Mesothelial cell of epicardium (in vitro differentiated cells): ENCODE measurements at regions not wholly inside any gene's neighbourhood (a gene's known extent, or its start where the extent isn't known, plus 50 kb on each side); places are given as distances from the start of the nearest gene placed in this dataset.

Source experiments
- DNase-seq, 2 experiments: peaks; one replicate each; pipeline ENCODE4 v3.0.0; 2021; ENCODE audit warnings: low spot score in 2 of 2; ENCODE audit not compliant: unreplicated experiment in 2 of 2
- H3K27ac Mint-ChIP-seq: 2 replicates; pipeline ENCODE4 v1.8.0; 2021; ENCODE audit warnings: mixed read lengths
- H3K27me3 Mint-ChIP-seq: 2 replicates; pipeline ENCODE4 v1.8.0; 2021; ENCODE audit warnings: low read depth, mixed read lengths
- H3K36me3 Mint-ChIP-seq: 2 replicates; pipeline ENCODE4 v1.8.0; 2021; ENCODE audit warnings: mixed read lengths
- H3K4me1 Mint-ChIP-seq: 2 replicates; pipeline ENCODE4 v1.8.0; 2021; ENCODE audit warnings: mixed read lengths
- H3K4me3 Mint-ChIP-seq: 2 replicates; pipeline ENCODE4 v1.8.0; 2021; ENCODE audit warnings: mild to moderate bottlenecking, moderate library complexity, mixed read lengths
- H3K9me3 Mint-ChIP-seq: 2 replicates; pipeline ENCODE4 v1.8.0; 2021; ENCODE audit warnings: mixed read lengths
- CTCF ChIP-seq: fragments of 200-600 bp; sonication (generic); IDR thresholded peaks from one replicate; pipeline ENCODE4 v1.5.0; 2021; ENCODE audit warnings: antibody characterized with exemption; ENCODE audit not compliant: unreplicated experiment

- H3K27ac Mint-ChIP-seq = no peak overlapping the region
- H3K36me3 Mint-ChIP-seq = no peaks in the 10 kb centered on the region
- H3K27me3 Mint-ChIP-seq = peaks cover 35% of the 10 kb centered on the region
Observed at GRCh38 chr14:97420211-97420610, 623.0 kb downstream of the VRK1 start.

GRCh38 chr14:97426776-97427175 is 629.6 kb downstream of the VRK1 start:
- no peaks in the 10 kb centered on the region for H3K9me3 Mint-ChIP-seq

More at GRCh38 chr14:97420211-97420610, 623.0 kb downstream of the VRK1 start:
- no peaks in the 10 kb centered on the region for H3K9me3 Mint-ChIP-seq
- no peak overlapping the region for H3K4me3 Mint-ChIP-seq
- no peak for DNase-seq
- no peaks in the 10 kb centered on the region for H3K4me1 Mint-ChIP-seq
- TF ChIP-seq CTCF = no peak

DNA sequence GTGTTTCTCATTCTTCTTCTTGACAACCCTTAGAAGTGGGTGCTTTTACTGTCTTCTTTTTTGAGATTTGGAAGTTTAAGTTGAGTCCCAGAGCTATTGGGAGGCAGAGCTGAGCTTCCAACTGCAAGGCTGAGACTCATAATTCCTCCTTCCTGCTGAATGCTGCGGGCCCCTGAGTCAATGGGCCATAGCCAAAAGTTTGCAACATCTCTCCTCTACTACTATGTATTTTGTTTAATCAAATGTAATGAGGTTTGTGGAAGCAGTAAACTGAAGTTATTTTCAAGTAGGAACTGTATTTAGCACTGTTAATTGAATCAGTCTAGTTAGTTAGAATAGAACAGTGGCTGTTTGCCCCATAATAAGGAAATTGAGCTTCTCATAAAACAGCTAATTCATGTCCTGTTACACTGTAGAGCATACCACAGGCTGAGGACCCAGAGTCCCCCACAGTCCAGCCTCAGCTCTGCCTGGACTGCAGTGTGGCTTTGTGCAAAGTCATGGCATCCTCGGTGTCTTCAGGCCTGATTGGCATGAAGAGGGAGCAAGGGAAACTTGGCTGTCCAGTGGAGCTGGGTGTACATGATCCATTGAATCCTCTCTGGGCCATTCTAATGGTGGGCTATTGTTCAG is 631.7 kb downstream of the VRK1 start:
- Mint-ChIP-seq H3K4me3 (no peak overlapping the region), H3K36me3 (no peaks in the 10 kb centered on the region), H3K9me3 (no peaks in the 10 kb centered on the region), H3K27ac (no peak overlapping the region), H3K4me1 (no peaks in the 10 kb centered on the region), H3K27me3 (peaks cover 25% of the 10 kb centered on the region)
- DNase-seq = no peak
- TF ChIP-seq CTCF = no peak

More at GRCh38 chr14:97426776-97427175, 629.6 kb downstream of the VRK1 start:
- Mint-ChIP-seq H3K27ac (no peak overlapping the region), H3K36me3 (no peaks in the 10 kb centered on the region), H3K27me3 (peaks cover 25% of the 10 kb centered on the region), H3K4me1 (no peaks in the 10 kb centered on the region), H3K4me3 (no peak overlapping the region)
- TF ChIP-seq CTCF = no peak
- DNase-seq = no peak

GRCh38 chr14:97432586-97432985 is 635.4 kb downstream of the VRK1 start:
- H3K27me3 Mint-ChIP-seq = peaks cover 30% of the 10 kb centered on the region
- H3K36me3 Mint-ChIP-seq = no peaks in the 10 kb centered on the region
- H3K4me1 Mint-ChIP-seq = no peaks in the 10 kb centered on the region
- H3K4me3 Mint-ChIP-seq = no peak overlapping the region
- DNase-seq = no peak
- peaks cover 3% of the 10 kb centered on the region for H3K9me3 Mint-ChIP-seq
- TF ChIP-seq CTCF = no peak
- H3K27ac Mint-ChIP-seq = no peak overlapping the region

DNA sequence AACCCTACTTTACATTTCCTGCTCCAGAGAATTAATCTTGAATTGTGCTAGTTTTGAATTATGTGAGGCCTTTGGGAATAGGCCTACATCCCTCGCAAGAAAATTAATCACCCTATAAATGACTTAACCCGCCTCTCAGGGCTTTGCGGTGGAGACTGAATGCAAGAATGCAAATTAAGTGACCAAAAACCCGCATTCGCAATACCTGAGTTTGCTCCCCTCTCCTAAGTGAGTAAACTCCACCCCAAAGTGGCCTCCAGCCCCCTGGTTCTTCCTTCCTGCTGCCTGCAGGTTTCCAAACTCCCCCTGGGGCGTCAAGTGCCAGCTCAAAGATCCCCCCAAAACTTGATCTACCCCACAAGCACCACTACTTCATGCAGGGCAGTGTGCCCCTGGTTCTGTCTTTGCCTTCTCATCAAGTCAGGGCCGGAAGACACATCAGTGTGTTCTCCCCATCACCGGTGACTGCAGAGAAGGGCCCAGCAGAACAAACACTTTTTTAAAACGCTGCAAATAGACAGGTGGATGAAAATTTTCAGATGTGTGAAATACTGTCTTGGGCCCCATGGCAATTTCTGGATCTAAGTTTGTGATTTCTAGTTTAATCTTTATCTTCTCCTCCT is 644.7 kb downstream of the VRK1 start:
- no peaks in the 10 kb centered on the region for H3K4me1 Mint-ChIP-seq
- TF ChIP-seq CTCF = no peak
- peaks cover 8% of the 10 kb centered on the region for H3K27me3 Mint-ChIP-seq
- no peak overlapping the region for H3K4me3 Mint-ChIP-seq
- no peaks in the 10 kb centered on the region for H3K36me3 Mint-ChIP-seq
- peaks cover 11% of the 10 kb centered on the region for H3K9me3 Mint-ChIP-seq
- no peak overlapping the region for H3K27ac Mint-ChIP-seq
- DNase-seq = no peak
